Liver (tissue), 8 donors: ENCODE measurements at regions not wholly inside any gene's neighbourhood (a gene's known extent, or its start where the extent isn't known, plus 50 kb on each side); places are given as distances from the start of the nearest gene placed in this dataset.
A peak's percentile ranks its signal among the peaks of the same experiment; 100 is the strongest.
"Not testable (repeated sequence)": the region's sequence is repeated elsewhere in the genome, so short reads cannot be mapped to it uniquely, and the experiment has no call there.

Experiments used
- DNase-seq: peaks from one replicate; pipeline ENCODE4 v3.0.0-alpha.2; 2017; ENCODE audit warnings: low spot score
- H3K27ac ChIP-seq, 2 donors: one replicate each; pipeline ENCODE4 v1.7.0; 2013; ENCODE audit warnings: inconsistent platforms in 2 of 2, low read length in 2 of 2, control low read depth in 1 of 2, low read depth in 1 of 2, mild to moderate bottlenecking in 1 of 2
- H3K27me3 ChIP-seq, 4 donors: one replicate each; pipeline versions ENCODE4 v1.6.1 to v1.7.0; 2013; ENCODE audit warnings: low read length in 3 of 4, inconsistent platforms in 1 of 4, mild to moderate bottlenecking in 1 of 4, moderate library complexity in 1 of 4; ENCODE audit not compliant: control insufficient read depth in 4 of 4, insufficient read depth in 4 of 4
- H3K36me3 ChIP-seq, 4 donors: one replicate each; pipeline versions ENCODE4 v1.6.1 to v1.7.0; 2013; ENCODE audit warnings: low read length in 3 of 4, mild to moderate bottlenecking in 3 of 4, low read depth in 1 of 4, moderate library complexity in 1 of 4; ENCODE audit not compliant: control insufficient read depth in 4 of 4, insufficient read depth in 3 of 4
- H3K4me1 ChIP-seq, 4 donors: one replicate each; pipeline versions ENCODE4 v1.6.1 to v1.7.0; 2013; ENCODE audit warnings: low read length in 3 of 4, mild to moderate bottlenecking in 3 of 4, moderate library complexity in 1 of 4; ENCODE audit not compliant: control insufficient read depth in 4 of 4, insufficient read depth in 4 of 4
- H3K4me3 ChIP-seq, 3 donors: one replicate each; pipeline versions ENCODE4 v1.6.1 to v1.7.0; 2013; ENCODE audit warnings: low read length in 3 of 3, control low read depth in 1 of 3, low read depth in 1 of 3, mild to moderate bottlenecking in 1 of 3
- H3K9ac ChIP-seq, 2 donors: one replicate each; pipeline ENCODE4 v1.7.0; 2013; ENCODE audit warnings: low read length in 2 of 2, mild to moderate bottlenecking in 2 of 2, moderate library complexity in 2 of 2, control low read depth in 1 of 2, low read depth in 1 of 2
- H3K9me3 ChIP-seq, 4 donors: one replicate each; pipeline versions ENCODE4 v1.6.1 to v1.7.0; 2013; ENCODE audit warnings: low read length in 3 of 4; ENCODE audit not compliant: control insufficient read depth in 4 of 4
- ATF3 ChIP-seq: IDR thresholded peaks from 2 replicates; pipeline ENCODE4 v1.6.1; 2016; ENCODE audit warnings: antibody characterized with exemption
- CTCF ChIP-seq: fragments of 150-350 bp; IDR thresholded peaks from 2 replicates; pipeline ENCODE4 v1.5.1; 2017; ENCODE audit warnings: improper control_type of control experiment, low read depth, low read length; ENCODE audit not compliant: missing input control
- EGR1 ChIP-seq, 2 donors: IDR thresholded peaks; 2 replicates each; pipeline ENCODE4 v1.6.1; 2016 to 2018; ENCODE audit warnings: antibody characterized with exemption in 2 of 2, low read depth in 2 of 2
- FOXA1 ChIP-seq: IDR thresholded peaks from 2 replicates; pipeline ENCODE4 v1.6.1; 2016; ENCODE audit warnings: antibody characterized with exemption
- FOXA2 ChIP-seq: IDR thresholded peaks from 2 replicates; pipeline ENCODE4 v1.6.1; 2016; ENCODE audit warnings: antibody characterized with exemption
- GABPA ChIP-seq, 2 donors: IDR thresholded peaks in 1 of 2; conservative IDR thresholded peaks in 1 of 2; 2 replicates each; pipeline ENCODE4 v1.6.1; 2016; ENCODE audit warnings: antibody characterized with exemption in 2 of 2, mild to moderate bottlenecking in 1 of 2, moderate library complexity in 1 of 2
- HNF4A ChIP-seq, 2 donors: conservative IDR thresholded peaks; 2 replicates each; pipeline ENCODE4 v1.6.1; 2016; ENCODE audit warnings: antibody characterized with exemption in 2 of 2, mild to moderate bottlenecking in 2 of 2
- HNF4G ChIP-seq: IDR thresholded peaks from 2 replicates; pipeline ENCODE4 v1.6.1; 2016; ENCODE audit warnings: antibody characterized with exemption
- JUND ChIP-seq, 2 donors: IDR thresholded peaks; 2 replicates each; pipeline ENCODE4 v1.6.1; 2016; ENCODE audit warnings: antibody characterized with exemption in 2 of 2
- MAX ChIP-seq: IDR thresholded peaks from 2 replicates; pipeline ENCODE4 v1.6.1; 2016; ENCODE audit warnings: antibody characterized with exemption
- NR2F2 ChIP-seq: IDR thresholded peaks from 2 replicates; pipeline ENCODE4 v1.6.1; 2016; ENCODE audit warnings: antibody characterized with exemption
- RAD21 ChIP-seq, 2 donors: IDR thresholded peaks; 2 replicates each; pipeline ENCODE4 v1.6.1; 2016; ENCODE audit warnings: antibody characterized with exemption in 2 of 2, mild to moderate bottlenecking in 2 of 2
- REST ChIP-seq: IDR thresholded peaks from 2 replicates; pipeline ENCODE4 v1.6.1; 2016; ENCODE audit warnings: antibody characterized with exemption, mild to moderate bottlenecking
- RXRA ChIP-seq, 2 donors: IDR thresholded peaks; 2 replicates each; pipeline ENCODE4 v1.6.1; 2017 to 2018; ENCODE audit warnings: antibody characterized with exemption in 2 of 2, mild to moderate bottlenecking in 1 of 2
- SP1 ChIP-seq: IDR thresholded peaks from 2 replicates; pipeline ENCODE4 v1.6.1; 2018; ENCODE audit warnings: antibody characterized with exemption, mild to moderate bottlenecking
- TAF1 ChIP-seq: conservative IDR thresholded peaks from 2 replicates; pipeline ENCODE4 v1.6.1; 2016; ENCODE audit warnings: antibody characterized with exemption, mild to moderate bottlenecking
- YY1 ChIP-seq: IDR thresholded peaks from 2 replicates; pipeline ENCODE4 v1.6.1; 2016; ENCODE audit warnings: antibody characterized with exemption, mild to moderate bottlenecking
- ZBTB33 ChIP-seq: IDR thresholded peaks from 2 replicates; pipeline ENCODE4 v1.6.1; 2016; ENCODE audit warnings: antibody characterized with exemption
- WGBS: extraction: QIAGEN DNeasy Blood & Tissue Kit; methylation state at CpG from one replicate; pipeline ENCODE4 v1.1.7; 2013; 5-methylcytosine and 5-hydroxymethylcytosine counted together
- donor health status: healthy.
- donor health status: healthy.
- donor health status: healthy.
- donor health status: healthy.
- donor health status: healthy.

- no peak for TF ChIP-seq ZBTB33
Measured at GRCh38 chr6:90361174-90361573, 64.5 kb upstream of the BACH2 start (continued).

- not testable (repeated sequence) for H3K27me3 ChIP-seq, H3K9me3 ChIP-seq, H3K4me1 ChIP-seq, DNase-seq, H3K4me3 ChIP-seq, H3K36me3 ChIP-seq, H3K27ac ChIP-seq, H3K9ac ChIP-seq
- WGBS = 73% methylated on average over 11 of the region's 11 CpGs
- TF ChIP-seq HNF4A (conservative IDR thresholded peaks at IDR 0.05) = peak in 1 of 2 donors; percentile 3
Measured at GRCh38 chr6:90358036-90358770, 61.6 kb upstream of the BACH2 start.

- Histone ChIP-seq H3K27ac (no peak overlapping the region), H3K9ac (no peak overlapping the region), H3K36me3 (no peaks in the 10 kb centered on the region), H3K27me3 (no peaks in the 10 kb centered on the region), H3K9me3 (no peaks in the 10 kb centered on the region), H3K4me1 (peaks cover 6 to 15% (median 10%) of the 10 kb centered on the region in 4 donors), H3K4me3 (peak overlapping the region in 1 of 3 donors; percentile 13)
- WGBS = 35% methylated on average over 12 of the region's 12 CpGs
- DNase-seq = no peak
- no peak for TF ChIP-seq MAX
- TF ChIP-seq SP1 = no peak
- TF ChIP-seq HNF4G = no peak
- no peak for TF ChIP-seq YY1
- TF ChIP-seq ZBTB33 = no peak
- no peak for TF ChIP-seq GABPA (IDR thresholded peaks at IDR 0.05 in 1 of 2, conservative IDR thresholded peaks at IDR 0.05 in 1 of 2)
- no peak for TF ChIP-seq RAD21 (IDR thresholded peaks at IDR 0.05)
- TF ChIP-seq NR2F2 = no peak
- TF ChIP-seq RXRA (IDR thresholded peaks at IDR 0.05) = peak; percentile 34 to 54
- no peak for TF ChIP-seq JUND (IDR thresholded peaks at IDR 0.05)
- TF ChIP-seq ATF3 = no peak
- no peak for TF ChIP-seq FOXA1
- no peak for TF ChIP-seq FOXA2
- no peak for TF ChIP-seq EGR1 (IDR thresholded peaks at IDR 0.05; ENCODE audit: low read depth in 2 of 2)
- TF ChIP-seq REST = no peak
- TF ChIP-seq CTCF = no peak
- TF ChIP-seq HNF4A (conservative IDR thresholded peaks at IDR 0.05) = peak in 1 of 2 donors; percentile 10
- no peak for TF ChIP-seq TAF1
Measured at GRCh38 chr6:90356012-90356421, 59.4 kb upstream of the BACH2 start.
